Activated T-cell treated with anti-CD3 and anti-CD28 coated beads for 48 hours (primary cell): ENCODE measurements at regions not wholly inside any gene's neighbourhood (a gene's known extent, or its start where the extent isn't known, plus 50 kb on each side); places are given as distances from the start of the nearest gene placed in this dataset.

Experiments
- DNase-seq: peaks from one replicate; pipeline ENCODE4 v3.0.0-alpha.2; 2020; ENCODE audit warnings: low read depth

DNA sequence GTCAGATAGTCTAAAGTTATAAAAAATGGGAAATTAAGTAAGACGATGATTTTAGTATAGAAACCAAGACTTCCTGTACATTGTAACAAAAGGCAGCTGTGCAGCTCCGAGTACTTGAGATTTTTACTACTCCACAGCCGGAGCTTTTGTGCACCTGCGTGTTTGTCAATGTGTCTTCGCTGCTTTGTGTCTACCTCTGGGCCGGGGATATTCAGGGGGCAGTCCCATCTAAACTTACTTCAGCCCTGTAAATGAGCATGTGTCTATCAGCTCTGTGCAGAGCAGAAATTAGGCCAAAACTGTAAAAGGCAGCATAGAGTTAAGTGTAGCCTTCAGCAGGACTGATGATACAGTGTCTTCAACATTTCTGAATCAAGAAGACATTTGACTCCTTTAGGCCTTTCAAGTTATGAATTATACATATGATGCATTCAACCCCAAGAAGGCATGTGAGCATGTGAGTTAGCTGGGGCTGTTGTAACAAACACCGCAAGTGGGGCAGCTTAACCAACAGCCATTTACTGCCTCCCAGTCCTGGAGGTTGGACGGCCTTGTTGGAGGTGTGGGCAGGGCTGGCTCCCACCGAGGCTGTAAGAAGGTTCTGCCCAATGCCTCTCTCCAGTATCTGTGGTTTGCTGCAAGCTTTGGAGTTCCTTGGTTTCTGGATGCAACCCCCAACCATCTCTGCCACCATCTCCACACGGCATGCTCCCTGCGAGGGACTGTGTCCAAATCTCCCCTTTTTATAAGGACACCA lies 191.0 kb upstream of the IRS2 start:
- DNase-seq: no peak

DNA sequence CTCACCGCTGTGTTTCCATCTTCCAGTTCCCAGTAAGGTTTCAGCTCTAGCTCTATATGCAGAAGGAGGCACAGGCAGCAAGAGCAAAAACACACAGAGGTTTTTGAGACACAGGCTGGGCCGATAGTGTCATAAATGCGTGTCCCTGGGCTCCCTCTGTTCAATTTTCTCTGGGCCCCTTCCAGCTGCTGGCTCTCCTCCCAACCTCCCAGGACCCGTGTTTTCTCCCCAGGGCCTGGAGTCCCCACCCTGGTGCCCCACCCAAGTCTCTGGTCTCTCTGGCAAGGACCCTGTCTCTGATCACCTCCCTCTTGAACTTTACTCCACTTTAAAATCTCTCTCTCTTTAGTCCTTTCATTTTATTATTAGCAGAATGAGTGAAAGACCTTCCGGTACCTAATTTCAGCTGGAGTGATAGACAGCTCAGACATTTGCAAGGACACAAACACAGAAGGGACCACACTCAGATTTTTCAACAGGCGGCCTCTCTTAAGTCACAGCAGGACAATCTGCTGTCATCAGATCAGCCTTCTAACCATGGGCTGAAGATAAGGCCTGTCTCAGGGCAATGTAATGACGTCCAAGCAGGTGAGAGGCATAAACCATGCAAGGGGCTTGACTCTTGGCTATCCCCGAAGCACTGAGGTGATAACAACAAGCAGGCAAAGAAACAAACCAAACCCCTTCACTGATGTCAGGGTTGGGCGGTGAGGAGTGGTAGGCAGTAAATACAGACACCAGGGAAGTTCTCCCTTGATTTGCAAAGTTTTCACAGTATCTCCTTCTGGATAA lies 190.0 kb upstream of the IRS2 start:
- DNase-seq: no peak

DNA sequence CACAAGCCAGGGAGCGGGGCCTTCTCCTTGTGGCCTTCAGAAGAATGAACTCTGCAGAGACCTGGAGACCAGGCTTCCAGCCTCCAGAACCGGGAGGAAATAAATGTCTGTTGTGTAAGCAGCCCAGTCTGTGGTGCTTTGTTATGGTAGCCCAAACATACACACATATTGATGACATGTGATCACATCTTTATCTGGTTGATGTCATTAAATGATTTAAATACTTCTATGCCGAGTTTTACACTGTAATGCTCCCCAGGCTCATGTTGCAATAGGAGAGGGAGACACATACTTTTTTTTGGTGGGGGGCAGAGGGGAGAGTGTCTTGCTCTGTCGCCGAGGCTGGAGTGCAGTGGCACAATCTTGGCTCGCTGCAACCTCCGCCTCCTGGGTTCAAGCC lies 188.0 kb upstream of the IRS2 start:
- DNase-seq: no peak

DNA sequence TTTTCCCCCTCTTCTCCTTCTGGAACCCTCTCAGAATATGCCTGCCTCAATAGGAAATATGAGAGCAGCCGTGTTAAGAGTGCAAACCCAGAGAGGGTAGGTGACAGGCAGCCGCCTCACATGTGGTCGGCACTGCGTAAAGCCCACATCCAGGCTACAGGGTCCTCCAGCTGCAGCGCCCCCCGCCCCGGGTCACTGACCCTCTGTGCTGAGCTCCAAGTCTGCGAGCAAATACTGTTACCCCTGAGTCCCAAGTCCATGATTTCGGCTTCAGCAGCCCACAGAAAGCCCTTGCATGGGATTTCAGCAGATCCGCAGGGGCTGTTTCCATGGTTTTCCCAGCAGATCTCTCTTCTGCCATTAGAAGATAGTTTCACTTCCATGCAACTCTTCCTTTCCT lies 186.9 kb upstream of the IRS2 start:
- DNase-seq: no peak

DNA sequence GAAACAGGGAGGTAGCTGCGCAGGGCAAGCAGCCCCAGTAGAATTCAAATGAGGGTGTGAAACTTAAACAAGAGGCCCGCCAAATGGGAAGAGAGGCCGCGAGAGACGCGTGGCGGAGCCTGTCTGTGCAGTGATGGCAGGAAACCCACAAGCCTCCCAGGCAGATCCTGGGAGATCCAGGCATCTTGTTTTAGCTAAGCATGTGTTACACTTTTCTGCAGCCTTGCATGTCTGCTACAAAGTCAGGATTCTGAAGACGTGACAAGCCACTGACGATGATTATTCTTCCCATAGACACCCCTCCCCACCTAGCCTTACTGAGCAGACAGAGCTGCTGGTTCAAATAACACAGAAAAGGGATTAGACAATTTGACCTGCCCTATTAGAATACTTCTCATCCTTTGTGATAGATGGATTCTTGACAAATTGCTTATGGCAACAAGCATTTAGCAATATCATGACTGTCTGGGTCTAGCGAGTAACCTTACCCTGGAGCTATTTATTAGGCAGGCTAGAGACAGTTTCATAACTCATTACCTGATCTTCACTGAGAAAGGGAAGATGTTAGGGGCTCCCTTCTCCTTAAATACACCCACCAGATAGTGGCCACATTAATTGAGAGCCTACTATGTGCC lies 185.2 kb upstream of the IRS2 start:
- no peak for DNase-seq

DNA sequence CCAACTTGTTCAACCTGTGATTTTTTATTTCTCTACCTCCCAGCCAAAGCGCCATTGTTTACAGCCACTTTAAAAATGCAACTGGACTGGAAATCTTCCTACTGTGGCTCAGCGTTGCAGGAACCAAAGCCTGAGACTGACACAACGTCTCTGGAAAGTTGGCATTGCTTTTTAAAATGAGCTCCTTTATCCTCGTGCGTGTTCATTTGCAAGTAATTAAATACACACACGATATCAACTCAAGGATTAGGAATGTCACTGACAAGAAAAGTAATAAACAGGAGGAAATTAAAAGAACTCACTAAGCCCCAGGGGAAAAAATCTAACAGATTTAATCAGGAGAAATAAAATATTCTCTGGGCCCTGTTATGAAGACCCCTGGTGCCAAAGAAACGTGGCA lies 184.6 kb upstream of the IRS2 start:
- no peak for DNase-seq

DNA sequence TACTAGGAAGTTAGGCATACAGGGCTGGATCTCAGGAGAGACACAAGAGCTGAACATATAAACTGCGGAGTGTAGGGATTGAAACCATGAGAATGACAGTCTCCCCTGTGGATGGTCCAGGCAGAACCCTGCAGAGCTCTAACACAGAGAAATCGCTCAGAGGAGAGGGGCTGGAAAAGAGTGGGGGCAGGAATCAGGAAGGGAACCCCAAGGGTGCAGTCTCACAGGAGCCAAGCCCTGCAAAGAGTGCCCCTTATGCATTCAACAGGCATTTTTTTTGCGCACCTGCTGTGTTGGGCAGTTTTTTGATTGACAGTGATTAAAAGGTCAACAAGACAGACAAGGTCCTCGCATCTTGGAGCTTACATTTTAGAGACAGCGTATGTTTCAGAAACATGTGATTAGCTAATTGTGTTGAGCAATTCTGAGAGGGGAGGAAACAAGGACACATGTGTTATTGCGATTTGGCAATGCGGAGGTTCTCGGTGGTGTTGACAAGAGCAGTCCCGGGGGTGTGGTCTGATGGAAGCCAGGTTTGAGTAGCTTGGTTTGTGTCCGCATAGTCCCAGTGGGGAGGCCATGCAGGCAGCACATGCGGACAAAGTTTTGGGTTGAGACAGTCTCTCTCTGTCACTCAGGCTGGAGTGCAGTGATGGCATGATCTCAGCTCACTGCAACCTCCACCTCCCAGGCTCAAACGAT lies 182.6 kb upstream of the IRS2 start:
- no peak for DNase-seq

DNA sequence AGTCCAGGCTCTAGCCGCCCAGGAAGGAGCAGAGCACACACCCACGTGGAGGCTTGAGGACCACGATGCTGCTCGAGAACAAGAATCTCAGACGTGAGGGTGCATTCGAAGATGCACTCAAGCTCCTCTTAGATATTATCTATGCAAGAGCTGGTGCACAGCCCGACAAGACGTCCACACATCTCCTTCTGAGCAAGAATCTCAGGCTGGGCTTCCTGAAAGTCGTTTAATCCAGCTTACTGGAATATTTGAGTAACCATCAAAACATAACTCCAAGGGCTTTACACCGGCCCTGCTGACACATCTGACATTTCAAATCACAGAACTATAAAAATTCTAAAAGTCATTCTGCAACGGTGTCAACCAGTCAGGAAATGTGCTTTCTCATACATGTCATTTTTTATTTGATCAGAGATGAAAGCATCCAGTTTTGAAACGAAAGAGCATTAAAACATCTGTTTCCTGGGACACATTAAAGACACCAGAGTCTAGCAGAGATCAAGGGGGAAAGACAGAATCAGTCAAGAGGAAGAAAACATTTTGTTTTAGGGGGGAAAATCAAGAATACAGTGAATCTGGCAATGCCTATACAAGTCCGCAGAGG lies 177.7 kb upstream of the IRS2 start:
- DNase-seq: no peak

DNA sequence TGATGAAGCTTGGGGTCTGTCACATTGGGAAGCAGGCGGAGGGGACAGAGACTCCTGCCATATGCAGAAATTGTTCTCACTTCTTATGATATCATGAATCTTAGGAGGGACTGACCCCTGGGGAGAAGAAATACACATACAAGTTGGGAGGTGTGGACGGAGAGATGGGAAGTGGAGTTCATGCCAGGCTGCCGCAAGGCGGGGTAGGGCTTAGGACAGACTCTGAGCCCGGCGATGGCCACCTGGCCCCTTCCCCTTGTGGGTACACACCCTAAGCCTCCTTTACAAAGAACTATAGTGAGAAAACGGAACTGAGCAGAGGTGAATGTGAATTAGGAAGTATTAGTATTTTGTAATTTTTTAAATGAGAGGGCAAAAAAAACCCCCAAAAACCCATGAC lies 177.0 kb upstream of the IRS2 start:
- DNase-seq: no peak

DNA sequence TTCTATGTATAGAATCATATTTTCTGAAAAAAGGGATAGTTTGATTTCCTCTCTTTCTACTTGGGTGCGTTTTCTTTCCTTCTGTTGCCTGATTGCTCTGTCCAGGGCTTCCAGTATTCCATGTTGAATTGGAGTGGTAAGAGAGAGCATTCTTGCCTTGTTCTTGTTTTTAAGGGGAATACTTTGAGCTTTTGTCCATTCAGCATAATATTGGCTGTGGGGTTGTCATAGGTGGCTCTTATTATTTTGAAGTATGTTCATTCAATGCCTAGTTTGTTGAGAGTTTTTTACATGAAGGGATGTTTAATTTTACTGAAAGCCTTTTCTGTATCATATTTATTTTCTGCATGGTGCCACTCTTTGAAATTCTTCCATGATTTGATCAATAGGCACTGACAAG lies 173.5 kb upstream of the IRS2 start:
- no peak for DNase-seq

DNA sequence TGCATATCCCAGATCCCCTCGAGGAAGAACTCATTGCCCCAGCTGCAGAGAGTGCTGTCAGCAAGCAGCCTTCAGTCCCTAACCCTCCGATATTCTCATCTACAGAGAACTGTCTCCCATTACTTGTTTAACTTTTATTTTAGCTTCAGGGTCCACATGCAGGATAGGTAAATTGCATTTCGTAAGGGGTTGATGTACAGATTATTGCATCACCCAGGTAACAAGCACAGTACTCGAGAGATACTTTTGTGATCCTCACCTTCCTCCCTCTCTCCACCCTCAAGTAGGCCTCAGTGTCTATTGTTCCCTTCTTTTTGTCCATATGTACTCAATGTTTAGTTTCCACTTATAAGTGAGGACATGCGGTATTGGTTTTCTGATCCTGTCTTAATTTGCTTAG lies 171.5 kb upstream of the IRS2 start:
- DNase-seq: no peak

DNA sequence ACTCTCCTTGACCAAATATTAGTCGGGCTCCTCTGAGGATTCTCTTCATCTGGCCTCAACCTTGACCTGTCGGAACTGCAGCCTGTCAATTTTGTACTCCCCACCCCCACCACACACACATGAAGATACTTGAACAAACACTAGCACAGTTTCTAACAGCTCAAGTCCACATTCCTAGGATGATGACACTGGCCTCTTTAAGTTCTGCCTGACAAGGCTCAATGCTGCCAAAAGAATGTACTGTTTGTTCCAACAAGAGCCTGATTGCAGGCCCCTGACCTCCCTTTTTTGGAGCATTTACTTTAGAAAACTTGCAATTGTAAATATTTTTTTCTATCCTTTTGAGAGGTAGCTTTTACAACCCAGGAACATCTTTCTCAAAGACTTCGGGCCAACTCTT lies 169.2 kb upstream of the IRS2 start:
- DNase-seq: no peak

DNA sequence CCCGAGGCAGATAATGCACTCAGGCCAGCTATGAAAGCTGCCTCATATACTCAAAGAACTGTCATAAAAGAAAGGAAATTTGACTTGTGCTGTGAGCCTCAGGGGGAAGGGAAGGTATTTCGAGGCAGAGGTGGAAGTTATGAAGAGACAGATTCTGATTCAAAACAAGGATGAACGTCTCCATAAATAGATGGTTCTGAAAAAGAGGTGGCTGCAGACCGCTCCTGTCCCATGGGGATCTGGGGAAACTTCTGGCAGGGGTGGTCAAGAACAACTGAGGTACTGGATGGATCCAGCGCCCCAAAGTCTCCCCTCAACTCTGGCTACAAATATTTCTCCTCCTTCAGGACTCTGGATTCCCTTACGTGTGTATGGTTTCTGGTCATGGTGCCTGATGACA lies 168.1 kb upstream of the IRS2 start:
- DNase-seq: no peak

DNA sequence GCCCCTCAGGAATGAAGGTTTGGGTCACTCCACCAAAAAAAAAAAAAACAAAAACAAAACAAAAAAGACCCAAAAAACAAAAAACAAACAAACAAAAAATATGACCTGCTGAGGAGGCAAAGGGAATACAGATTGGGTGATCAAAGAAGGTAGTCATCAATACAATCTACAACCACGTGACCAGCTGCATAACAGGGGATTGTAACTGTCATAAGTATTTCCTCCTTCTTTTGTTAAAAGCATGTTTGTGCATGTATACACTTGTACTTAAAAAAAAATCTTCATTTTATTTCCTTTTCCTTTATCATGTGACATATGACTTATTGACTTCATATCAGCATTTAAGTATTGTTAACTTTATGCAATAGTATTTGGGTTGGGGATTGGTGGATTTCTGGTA lies 165.1 kb upstream of the IRS2 start:
- no peak for DNase-seq

DNA sequence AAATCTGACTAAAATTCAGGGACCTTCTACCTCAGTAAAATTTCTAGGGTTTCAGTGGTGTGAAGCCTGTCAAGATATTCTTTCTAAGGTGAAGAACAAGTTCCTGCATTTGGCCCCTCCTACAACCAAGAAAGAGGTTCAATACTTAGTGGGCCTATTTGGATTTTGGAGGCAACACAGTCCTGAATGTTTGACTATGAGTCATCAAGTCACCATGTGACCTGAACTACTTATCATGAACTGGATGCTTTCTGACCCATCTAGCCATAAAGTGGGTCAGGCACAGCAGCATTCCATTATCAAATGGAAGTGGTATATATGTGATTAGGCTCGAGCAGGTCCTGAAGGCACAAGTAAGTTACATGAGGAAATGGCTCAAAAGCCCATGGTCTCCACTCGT lies 163.0 kb upstream of the IRS2 start:
- DNase-seq: no peak

DNA sequence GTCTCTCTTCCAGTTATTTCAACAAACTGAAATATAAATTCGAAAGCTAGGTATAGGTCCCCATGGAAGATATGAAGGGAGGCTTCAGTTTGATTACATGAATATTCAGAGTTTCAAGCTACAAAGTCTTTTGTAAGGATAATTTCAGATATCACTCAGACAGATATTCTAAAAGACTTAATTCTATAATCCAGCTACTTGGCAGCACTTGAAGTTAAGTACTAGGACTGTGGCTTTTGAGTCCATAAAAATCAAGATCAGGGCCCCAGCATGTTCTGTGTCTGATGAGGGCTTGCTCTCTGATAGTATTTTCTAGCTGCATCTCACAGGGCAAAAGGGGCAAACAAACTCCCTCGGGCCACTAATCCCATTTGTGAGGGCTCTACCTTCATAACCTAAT lies 160.6 kb upstream of the IRS2 start:
- no peak for DNase-seq

DNA sequence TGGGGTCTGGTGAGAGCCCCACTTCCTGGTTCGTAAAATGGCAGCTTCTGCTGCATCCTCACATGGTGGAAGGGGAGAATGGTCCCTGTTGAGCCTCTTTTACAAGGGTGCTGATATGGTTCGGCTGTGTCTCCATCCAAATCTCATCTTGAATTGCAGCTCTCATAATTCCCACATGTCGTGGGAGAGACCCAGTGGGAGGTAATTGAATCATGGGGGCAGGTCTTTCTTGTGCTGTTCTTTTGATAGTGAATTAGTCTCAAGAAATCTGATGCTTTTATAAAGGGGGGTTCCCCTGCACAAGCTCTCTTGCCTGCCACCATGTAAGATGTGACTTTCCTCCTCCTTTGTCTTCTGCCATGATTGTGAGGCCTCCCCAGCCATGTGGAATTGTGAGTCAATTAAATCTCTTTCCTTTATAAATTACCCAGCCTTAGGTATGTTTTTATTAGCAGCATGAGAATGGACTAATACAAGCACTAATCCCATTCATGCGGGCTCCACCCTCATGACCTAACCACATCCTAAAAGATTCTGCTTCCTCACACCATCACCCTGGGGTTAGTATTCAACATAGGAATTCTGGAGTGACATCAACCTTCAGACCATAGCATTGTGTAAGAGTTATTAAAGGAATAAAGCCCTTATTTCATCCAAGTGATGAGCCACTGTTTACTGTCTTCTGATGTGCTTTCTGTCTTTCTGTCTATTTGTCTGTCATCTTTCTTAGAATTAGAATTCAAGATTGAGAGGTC lies 159.0 kb upstream of the IRS2 start:
- DNase-seq: no peak

DNA sequence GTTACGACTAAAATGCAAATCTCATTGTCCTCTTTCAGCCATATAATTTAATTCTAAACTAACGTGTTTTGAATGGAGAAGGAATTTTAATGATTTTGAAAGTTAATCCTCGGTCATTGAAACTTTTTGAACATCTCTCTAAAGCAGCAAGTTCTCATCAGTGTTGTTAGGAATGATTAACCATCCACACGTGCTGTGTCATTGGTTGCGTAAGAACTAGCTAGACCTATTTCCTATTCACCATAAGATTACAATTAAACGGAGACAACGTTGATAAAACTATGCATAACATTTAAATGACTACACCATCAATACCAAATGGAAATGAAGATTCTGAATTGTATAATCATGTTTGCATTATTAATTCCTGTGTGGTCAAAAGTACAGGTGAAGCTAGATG lies 155.6 kb upstream of the IRS2 start:
- no peak for DNase-seq

DNA sequence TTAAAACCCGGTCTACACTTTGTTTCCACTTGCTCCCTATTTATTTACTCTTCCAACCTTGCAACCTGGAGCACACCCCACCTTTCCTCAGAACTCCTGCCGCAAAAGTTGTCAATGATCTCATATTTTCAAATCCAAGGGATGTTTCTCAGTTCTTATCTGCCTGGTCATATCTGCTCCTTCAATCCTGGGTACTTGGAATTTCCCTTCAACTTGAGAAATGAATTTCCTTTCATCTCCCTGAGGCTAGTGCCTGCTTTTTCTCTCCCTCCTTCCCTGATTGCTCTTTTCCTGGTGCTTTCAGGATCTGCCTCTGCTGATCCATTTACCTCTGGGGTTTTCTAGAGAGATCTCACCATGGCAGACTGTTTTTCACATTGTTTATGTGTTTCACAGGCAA lies 154.8 kb upstream of the IRS2 start:
- no peak for DNase-seq

DNA sequence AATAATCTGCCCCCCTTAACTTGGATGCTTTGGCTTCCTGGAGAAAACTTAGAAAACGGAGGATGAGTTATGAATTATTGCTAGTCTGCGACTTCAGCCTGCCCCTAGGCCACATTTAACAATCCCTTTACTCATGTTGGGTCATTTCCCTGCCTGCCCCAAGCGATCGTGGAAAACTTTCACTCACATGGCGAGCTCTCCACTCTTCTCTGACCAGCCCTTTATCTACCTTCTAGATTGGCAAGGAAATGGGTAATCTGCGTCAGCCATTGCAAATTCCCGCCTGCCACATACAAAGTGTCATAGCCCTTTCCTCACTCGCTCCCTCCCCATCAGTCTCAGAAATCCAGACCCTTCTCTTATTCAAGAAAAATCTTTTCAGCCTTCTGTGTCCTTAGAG lies 154.3 kb upstream of the IRS2 start:
- DNase-seq: no peak

DNA sequence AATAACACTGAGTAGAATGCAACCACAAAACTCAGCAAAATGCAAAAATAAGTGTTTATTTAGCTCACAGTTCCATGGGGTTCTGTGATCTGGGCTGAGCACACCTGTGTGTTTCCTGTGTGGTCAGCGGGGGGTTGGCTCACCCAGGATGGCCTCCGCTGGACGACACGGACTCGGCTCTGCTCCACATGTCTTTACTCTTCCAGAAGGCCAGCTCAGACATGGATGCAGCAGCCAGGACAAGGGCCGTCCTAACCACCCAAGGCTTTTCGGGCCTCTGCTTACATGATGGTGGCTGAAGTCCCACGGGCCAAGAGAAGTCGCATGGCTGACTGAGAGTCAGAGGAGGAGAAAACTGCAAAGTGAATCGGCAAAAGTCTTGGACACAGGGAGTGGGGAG lies 153.5 kb upstream of the IRS2 start:
- no peak for DNase-seq

DNA sequence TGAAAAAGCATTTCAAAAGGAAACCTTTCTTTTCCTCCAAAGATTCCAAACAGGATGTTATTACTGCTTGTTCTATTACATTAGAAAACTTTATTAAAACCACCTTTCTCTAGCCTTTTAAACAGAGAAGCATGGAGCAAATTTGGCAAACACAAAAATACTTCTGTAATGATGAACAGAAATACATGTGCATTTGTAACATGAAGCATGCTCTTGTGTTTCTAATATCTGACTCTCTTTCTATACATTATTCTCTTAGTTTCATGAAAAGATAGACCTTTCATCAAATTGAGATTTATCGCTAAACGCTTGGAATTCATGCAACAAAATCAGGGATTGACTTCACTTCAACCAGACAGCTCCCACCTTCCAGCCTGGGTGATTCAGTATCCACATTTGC lies 152.8 kb upstream of the IRS2 start:
- no peak for DNase-seq
